ENCODE measurements at regions not wholly inside any gene's neighbourhood (a gene's known extent, or its start where the extent isn't known, plus 50 kb on each side); places are given as distances from the start of the nearest gene placed in this dataset.

- DNase-seq: no peak
- H3K27me3 ChIP-seq: no peaks in the 10 kb centered on the region
- no peak overlapping the region for H3K4me3 ChIP-seq
- H3K4me1 ChIP-seq: no peaks in the 10 kb centered on the region
- no peaks in the 10 kb centered on the region for H3K9me3 ChIP-seq
- no peaks in the 10 kb centered on the region for H3K36me3 ChIP-seq
- TF ChIP-seq POLR2A (IDR thresholded peaks at IDR 0.05) (no peak), CTCF (IDR thresholded peaks at IDR 0.05) (no peak)
- H3K27ac ChIP-seq: no peak overlapping the region
Observed at GRCh38 chr9:108582726-108583125, 273.1 kb downstream of the ACTL7B start.

- H3K36me3 ChIP-seq: no peaks in the 10 kb centered on the region
- H3K27ac ChIP-seq: no peak overlapping the region
- peak in 1 of 3 donors; percentile 49 for DNase-seq
- TF ChIP-seq CTCF (IDR thresholded peaks at IDR 0.05) (no peak), POLR2A (IDR thresholded peaks at IDR 0.05) (no peak)
- no peaks in the 10 kb centered on the region for H3K27me3 ChIP-seq
- no peaks in the 10 kb centered on the region for H3K9me3 ChIP-seq
- no peaks in the 10 kb centered on the region for H3K4me1 ChIP-seq
- H3K4me3 ChIP-seq: no peak overlapping the region
Observed at GRCh38 chr9:108579757-108580439, 275.9 kb downstream of the ACTL7B start.

- Histone ChIP-seq H3K4me1 (no peaks in the 10 kb centered on the region), H3K27me3 (no peaks in the 10 kb centered on the region), H3K4me3 (no peak overlapping the region), H3K36me3 (no peaks in the 10 kb centered on the region), H3K27ac (no peak overlapping the region), H3K9me3 (no peaks in the 10 kb centered on the region)
- DNase-seq: no peak
- no peak for TF ChIP-seq POLR2A (IDR thresholded peaks at IDR 0.05)
- TF ChIP-seq CTCF (IDR thresholded peaks at IDR 0.05): no peak
Observed at GRCh38 chr9:108575276-108575675, 280.5 kb downstream of the ACTL7B start.

GRCh38 chr9:108569624-108570023 lies 286.2 kb downstream of the ACTL7B start:
- Histone ChIP-seq H3K9me3 (no peaks in the 10 kb centered on the region), H3K36me3 (no peaks in the 10 kb centered on the region), H3K4me1 (no peaks in the 10 kb centered on the region), H3K27ac (no peak overlapping the region), H3K4me3 (no peak overlapping the region), H3K27me3 (no peaks in the 10 kb centered on the region)
- DNase-seq: no peak
- TF ChIP-seq CTCF (IDR thresholded peaks at IDR 0.05) (no peak), POLR2A (IDR thresholded peaks at IDR 0.05) (no peak)

- Histone ChIP-seq H3K4me1 (no peaks in the 10 kb centered on the region), H3K27ac (no peak overlapping the region), H3K36me3 (no peaks in the 10 kb centered on the region), H3K27me3 (no peaks in the 10 kb centered on the region), H3K9me3 (no peaks in the 10 kb centered on the region), H3K4me3 (no peak overlapping the region)
- no peak for TF ChIP-seq POLR2A (IDR thresholded peaks at IDR 0.05)
- TF ChIP-seq CTCF (IDR thresholded peaks at IDR 0.05): no peak
- DNase-seq: no peak
Observed at GRCh38 chr9:108568093-108568492, 287.7 kb downstream of the ACTL7B start.

GRCh38 chr9:108567571-108567970 lies 288.2 kb downstream of the ACTL7B start:
- Histone ChIP-seq H3K27ac (no peak overlapping the region), H3K9me3 (no peaks in the 10 kb centered on the region), H3K4me1 (no peaks in the 10 kb centered on the region), H3K27me3 (no peaks in the 10 kb centered on the region), H3K4me3 (no peak overlapping the region), H3K36me3 (no peaks in the 10 kb centered on the region)
- DNase-seq: no peak
- TF ChIP-seq CTCF (IDR thresholded peaks at IDR 0.05) (no peak), POLR2A (IDR thresholded peaks at IDR 0.05) (no peak)
